Muscle of leg (tissue), 3 donors: ENCODE measurements at regions not wholly inside any gene's neighbourhood (a gene's known extent, or its start where the extent isn't known, plus 50 kb on each side); places are given as distances from the start of the nearest gene placed in this dataset.

Experiments used
- DNase-seq: peaks from one replicate; pipeline ENCODE4 v3.0.0; 2013
- H3K27ac ChIP-seq: one replicate; pipeline ENCODE4 v1.5.1; 2013; ENCODE audit warnings: mild to moderate bottlenecking, low read length, control low read depth
- H3K27me3 ChIP-seq: one replicate; pipeline ENCODE4 v1.6.1; 2013; ENCODE audit warnings: low read length; ENCODE audit not compliant: control insufficient read depth, insufficient read depth
- H3K36me3 ChIP-seq: one replicate; pipeline ENCODE4 v1.6.1; 2013; ENCODE audit warnings: low read length; ENCODE audit not compliant: control insufficient read depth, insufficient read depth
- H3K4me1 ChIP-seq: one replicate; pipeline ENCODE4 v1.6.1; 2013; ENCODE audit warnings: low read length; ENCODE audit not compliant: control insufficient read depth, insufficient read depth
- H3K4me3 ChIP-seq: one replicate; pipeline ENCODE4 v1.5.1; 2013; ENCODE audit warnings: low read length, control low read depth
- H3K9me3 ChIP-seq: replicated peaks from 2 replicates; pipeline ENCODE4 v1.6.1; 2013; ENCODE audit warnings: low read depth, low read length; ENCODE audit not compliant: control insufficient read depth
- WGBS: methylation state at CpG from one replicate; pipeline ENCODE4 v1.1.5; 2013; ENCODE audit warnings: missing lambda C conversion rate; ENCODE audit not compliant: insufficient coverage; 5-methylcytosine and 5-hydroxymethylcytosine counted together

DNA sequence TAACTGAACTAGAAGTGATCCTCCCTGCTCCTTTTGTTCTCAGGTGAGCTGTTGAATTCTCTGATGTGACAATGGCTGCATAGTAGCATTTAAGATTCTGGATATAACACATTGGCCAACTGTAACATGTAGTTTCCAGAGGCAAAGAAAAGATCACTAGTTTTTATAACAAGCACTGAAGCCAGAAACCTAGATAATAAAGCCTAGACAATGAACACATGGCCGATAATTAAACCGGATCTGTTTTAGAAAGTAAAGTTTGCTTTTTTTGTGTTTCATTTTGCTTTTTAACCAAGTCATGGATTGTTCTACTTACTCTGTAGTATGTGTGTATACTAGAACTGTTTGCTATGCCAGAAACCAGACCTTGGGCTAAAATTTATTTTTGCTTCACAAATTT is 225.5 kb upstream of the KLHL1 start:
- no peaks in the 10 kb centered on the region for H3K4me1 ChIP-seq
- no peak overlapping the region for H3K4me3 ChIP-seq
- DNase-seq, result no peak
- no peak overlapping the region for H3K27ac ChIP-seq
- H3K9me3 ChIP-seq, result no peaks in the 10 kb centered on the region
- H3K27me3 ChIP-seq, result no peaks in the 10 kb centered on the region
- WGBS, result no CpG with 5 or more reads among the region's 2 CpGs
- H3K36me3 ChIP-seq, result no peaks in the 10 kb centered on the region

DNA sequence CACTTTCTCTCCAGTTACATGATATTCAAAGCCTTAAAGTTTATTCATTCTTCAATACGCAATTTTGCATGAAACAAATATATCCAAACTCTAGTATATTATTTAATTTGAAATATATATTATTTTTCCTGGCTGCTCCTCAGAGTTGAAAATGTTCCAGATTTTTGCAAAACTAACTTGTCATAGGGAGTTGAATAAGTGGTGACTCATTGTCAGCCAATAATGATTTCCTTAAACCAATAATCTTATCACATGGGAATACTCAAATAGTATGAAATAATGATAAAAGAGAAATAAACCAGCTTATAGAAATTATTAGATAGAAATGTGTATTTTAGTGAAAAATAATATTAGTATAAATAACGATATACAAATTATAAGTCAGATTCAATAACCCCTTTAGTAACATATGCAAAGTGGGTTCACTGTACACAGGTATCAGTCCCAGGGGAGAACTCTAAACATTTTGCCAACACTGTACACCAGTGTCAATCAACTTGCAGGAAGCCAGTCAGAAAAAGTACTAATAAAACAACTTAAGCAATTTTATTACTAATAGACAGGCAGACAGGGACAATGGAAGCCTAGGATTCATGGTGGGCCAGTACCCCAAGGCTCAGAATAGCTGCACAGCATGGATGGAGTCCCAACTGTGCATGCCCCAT is 222.6 kb upstream of the KLHL1 start:
- Histone ChIP-seq H3K9me3 (no peaks in the 10 kb centered on the region), H3K4me1 (no peaks in the 10 kb centered on the region), H3K4me3 (no peak overlapping the region), H3K27me3 (no peaks in the 10 kb centered on the region), H3K27ac (no peak overlapping the region), H3K36me3 (no peaks in the 10 kb centered on the region)
- WGBS, result no CpG with 5 or more reads among the region's 2 CpGs
- peak; percentile 1 for DNase-seq

DNA sequence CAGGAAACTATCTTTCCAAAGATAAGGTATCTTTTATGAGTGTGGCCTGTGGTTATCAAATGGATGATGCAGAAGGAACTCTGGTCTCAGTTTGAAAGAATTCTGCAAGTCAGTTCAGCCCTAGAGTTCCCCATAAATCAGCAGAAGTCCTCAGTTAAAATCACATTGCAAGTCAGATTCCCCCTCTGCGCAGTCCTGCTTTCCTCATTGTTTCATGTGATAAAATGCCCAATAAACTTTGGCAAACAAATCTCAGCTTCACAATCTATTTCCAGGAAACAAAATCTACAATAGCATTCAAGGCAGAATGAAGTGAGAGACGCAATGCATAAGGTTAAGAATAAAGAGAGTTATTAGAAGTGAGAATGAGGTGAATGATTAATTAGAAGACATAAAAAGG is 216.3 kb upstream of the KLHL1 start:
- no CpG with 5 or more reads among the region's 2 CpGs for WGBS
- Histone ChIP-seq H3K27ac (no peak overlapping the region), H3K9me3 (no peaks in the 10 kb centered on the region), H3K27me3 (no peaks in the 10 kb centered on the region), H3K36me3 (no peaks in the 10 kb centered on the region), H3K4me1 (no peaks in the 10 kb centered on the region), H3K4me3 (no peak overlapping the region)
- no peak for DNase-seq

DNA sequence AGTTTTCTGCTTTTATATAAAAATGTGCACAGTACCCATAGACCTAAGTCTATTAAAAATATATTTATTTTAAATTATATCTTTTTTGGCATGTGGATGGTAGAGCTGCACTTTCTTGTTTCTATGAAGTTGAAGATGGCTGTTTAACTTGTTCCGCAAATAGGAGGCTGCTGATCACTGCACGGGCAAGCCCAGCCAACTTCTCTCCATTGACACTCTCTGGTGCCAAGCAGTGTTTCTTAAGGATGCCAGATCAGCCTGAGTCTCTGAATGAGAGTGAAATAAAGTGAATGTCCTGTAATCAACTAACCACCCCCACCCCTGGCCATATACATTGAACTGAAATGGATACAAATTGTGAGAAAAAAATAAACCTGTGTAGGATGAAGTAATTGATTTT is 202.9 kb upstream of the KLHL1 start:
- Histone ChIP-seq H3K9me3 (no peaks in the 10 kb centered on the region), H3K4me3 (no peak overlapping the region), H3K4me1 (no peaks in the 10 kb centered on the region), H3K27me3 (no peaks in the 10 kb centered on the region), H3K27ac (no peak overlapping the region), H3K36me3 (no peaks in the 10 kb centered on the region)
- WGBS, result no CpG with 5 or more reads among the region's 2 CpGs
- no peak for DNase-seq

DNA sequence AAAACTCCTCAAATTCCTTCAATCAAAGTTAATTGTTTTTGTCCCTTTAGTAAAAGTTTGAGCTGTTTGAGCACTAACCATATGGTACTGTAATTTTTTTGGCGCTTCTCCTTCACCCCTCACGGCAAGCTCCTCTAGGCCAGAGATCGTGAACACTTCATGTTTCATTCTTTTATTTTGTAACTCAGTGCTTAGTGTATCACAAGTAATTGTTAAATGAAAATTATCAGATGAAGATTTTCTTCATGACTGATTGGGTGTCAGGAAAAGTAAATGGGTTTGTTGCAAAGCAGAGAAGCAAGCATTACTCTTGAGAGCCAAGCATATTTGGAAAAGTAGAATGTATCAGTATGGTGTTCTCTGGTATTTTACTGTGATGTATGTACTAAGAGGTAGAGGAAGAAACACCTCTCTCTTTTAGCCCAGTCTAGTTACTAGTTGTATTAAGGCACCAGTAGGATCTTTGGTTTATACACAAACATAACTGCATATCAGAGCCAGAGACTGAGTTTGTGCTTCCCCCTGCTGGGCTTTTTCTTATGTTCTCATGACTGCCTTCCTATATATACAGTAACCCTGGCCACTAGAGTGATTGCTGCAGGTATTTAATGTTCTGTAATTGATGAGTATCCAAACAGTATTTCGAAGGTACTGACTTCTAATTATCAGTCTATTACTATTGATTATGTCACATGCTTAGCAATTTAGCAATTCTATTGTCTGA is 202.3 kb upstream of the KLHL1 start:
- Histone ChIP-seq H3K27me3 (no peaks in the 10 kb centered on the region), H3K36me3 (no peaks in the 10 kb centered on the region), H3K9me3 (no peaks in the 10 kb centered on the region), H3K4me1 (no peaks in the 10 kb centered on the region), H3K27ac (no peak overlapping the region), H3K4me3 (no peak overlapping the region)
- WGBS, result no CpG with 5 or more reads among the region's 4 CpGs
- DNase-seq, result peak; percentile 22

DNA sequence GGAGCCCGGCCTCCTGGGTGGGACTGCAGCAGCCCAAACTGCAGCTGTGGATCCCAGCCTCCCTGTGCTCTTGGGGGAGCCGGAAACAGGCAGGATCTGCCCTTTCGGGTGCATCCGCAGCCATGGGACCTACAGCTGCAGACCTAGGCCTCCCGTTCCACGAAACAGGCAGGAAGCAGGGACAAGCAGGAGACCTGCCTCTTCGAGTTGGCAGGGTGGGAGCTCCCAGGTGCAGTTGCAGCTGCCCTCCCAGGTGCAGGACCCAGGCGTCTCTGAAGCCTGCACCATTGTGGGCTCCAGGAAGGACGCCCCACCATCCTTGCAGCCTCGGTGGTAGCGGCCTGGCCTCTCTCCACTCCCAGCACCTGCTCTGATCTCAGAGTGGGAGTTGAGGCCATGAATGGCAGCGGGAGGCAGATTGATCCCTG is 189.0 kb upstream of the KLHL1 start:
- Histone ChIP-seq H3K9me3 (peaks cover 7% of the 10 kb centered on the region), H3K27ac (no peak overlapping the region), H3K27me3 (no peaks in the 10 kb centered on the region), H3K36me3 (no peaks in the 10 kb centered on the region), H3K4me3 (no peak overlapping the region), H3K4me1 (no peaks in the 10 kb centered on the region)
- WGBS, result 85% methylated on average over 12 of the region's 12 CpGs
- no peak for DNase-seq

DNA sequence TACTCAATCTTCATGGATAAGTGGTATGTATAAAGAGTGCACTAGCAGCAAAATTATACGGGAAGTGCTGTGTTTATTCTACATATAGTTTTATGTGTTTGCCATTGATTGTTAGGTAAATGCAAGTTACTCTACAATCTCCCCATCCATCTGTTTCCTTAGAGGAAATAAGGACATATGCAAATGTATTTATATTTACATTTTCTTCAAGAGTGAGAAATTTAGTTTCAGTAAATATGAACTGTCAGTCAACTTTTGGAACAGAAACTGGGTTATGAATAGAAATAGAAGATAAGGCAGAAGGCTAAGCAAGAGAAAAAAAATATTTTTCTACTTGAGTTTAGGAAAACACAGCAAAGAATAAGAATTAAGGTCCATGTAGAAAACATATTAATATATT is 176.1 kb upstream of the KLHL1 start:
- Histone ChIP-seq H3K27ac (no peak overlapping the region), H3K4me3 (no peak overlapping the region), H3K4me1 (no peaks in the 10 kb centered on the region), H3K27me3 (no peaks in the 10 kb centered on the region), H3K9me3 (no peaks in the 10 kb centered on the region), H3K36me3 (no peaks in the 10 kb centered on the region)
- no peak for DNase-seq
- no CpG with 5 or more reads among the region's 1 CpG for WGBS

DNA sequence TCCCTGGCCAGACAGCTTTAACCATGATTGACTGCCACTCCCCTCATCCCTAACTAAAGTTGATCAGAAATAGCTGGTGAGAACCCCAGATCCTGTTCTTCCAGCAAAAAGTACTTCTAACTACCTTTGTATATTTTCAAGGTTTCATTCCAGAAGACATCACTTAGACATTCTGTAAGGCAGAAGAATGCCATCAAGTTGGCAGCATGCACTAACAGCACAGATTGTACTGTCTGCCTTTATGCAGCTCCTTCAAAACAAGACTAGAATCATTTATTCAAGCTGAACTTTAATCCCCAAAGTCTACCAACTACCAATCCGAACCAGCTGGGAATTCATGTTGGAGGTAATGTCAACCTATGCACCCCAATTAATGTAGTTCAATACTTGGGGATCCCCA is 167.6 kb upstream of the KLHL1 start:
- WGBS, result no CpG with 5 or more reads among the region's 1 CpG
- Histone ChIP-seq H3K9me3 (no peaks in the 10 kb centered on the region), H3K36me3 (no peaks in the 10 kb centered on the region), H3K27me3 (no peaks in the 10 kb centered on the region), H3K4me1 (no peaks in the 10 kb centered on the region), H3K4me3 (no peak overlapping the region), H3K27ac (no peak overlapping the region)
- no peak for DNase-seq

DNA sequence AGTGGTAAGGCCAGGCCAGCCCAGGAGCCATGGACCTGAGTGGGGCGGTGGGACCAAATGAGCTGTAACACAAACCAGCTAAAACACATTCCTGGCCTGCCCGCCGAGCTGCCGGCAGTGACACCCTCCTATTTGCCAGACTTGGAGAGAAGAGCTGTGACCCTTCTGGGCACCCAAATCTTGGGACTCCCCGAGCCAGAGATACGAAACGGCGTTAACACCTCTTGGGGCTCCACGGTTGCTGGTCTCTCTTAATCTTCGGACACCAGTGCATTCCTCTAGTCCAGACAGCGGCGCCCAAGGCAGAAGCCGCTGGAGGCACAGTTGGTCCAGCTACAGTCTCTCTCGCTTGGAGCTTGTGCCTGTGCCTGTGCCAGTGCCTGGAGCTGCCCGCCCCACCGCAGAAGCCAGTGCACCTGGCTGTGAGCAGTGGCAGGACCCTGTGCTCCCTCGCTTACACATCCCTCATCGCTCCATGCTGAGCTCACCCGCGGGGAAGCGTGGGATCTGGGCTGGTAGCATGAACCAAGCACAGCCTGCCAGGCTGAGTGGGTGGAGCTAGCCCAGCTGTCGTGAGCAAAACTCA is 147.2 kb upstream of the KLHL1 start:
- Histone ChIP-seq H3K4me1 (no peaks in the 10 kb centered on the region), H3K36me3 (no peaks in the 10 kb centered on the region), H3K27ac (no peak overlapping the region), H3K27me3 (no peaks in the 10 kb centered on the region), H3K9me3 (no peaks in the 10 kb centered on the region), H3K4me3 (no peak overlapping the region)
- DNase-seq, result peak; percentile 1
- 87% methylated on average over 22 of the region's 22 CpGs for WGBS

DNA sequence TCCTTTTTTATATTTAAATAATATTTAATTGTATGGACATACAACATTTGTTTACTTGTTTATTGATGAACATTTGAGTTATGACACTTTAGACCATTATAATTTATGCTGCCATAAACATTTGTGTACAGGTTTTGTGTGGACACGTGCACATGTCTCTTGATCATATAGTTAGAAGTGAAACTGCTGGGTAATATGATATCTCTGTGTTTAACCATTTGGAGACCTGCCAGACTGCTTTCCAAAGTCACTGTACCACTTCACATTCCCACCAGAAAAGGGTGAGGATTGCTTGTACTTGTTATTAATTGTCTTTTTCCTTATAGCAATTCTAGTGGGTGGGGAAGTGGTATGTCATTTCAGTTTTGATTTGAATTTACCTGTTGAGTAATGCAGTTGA is 145.6 kb upstream of the KLHL1 start:
- H3K4me1 ChIP-seq, result no peaks in the 10 kb centered on the region
- no peaks in the 10 kb centered on the region for H3K9me3 ChIP-seq
- H3K36me3 ChIP-seq, result no peaks in the 10 kb centered on the region
- DNase-seq, result peak; percentile 1
- WGBS, result no CpG with 5 or more reads among the region's 1 CpG
- H3K27me3 ChIP-seq, result no peaks in the 10 kb centered on the region
- H3K4me3 ChIP-seq, result no peak overlapping the region
- H3K27ac ChIP-seq, result no peak overlapping the region
